C4-2B (cell line): ENCODE measurements at regions not wholly inside any gene's neighbourhood (a gene's known extent, or its start where the extent isn't known, plus 50 kb on each side); places are given as distances from the start of the nearest gene placed in this dataset.
"Not testable (repeated sequence)": the region's sequence is repeated elsewhere in the genome, so short reads cannot be mapped to it uniquely, and the experiment has no call there.

Experiments
- H3K27ac ChIP-seq: fragments of 450-650 bp; 2 replicates; pipeline ENCODE4 v1.5.1; 2017
- ZFX ChIP-seq: fragments of 450-650 bp; IDR thresholded peaks from 2 replicates; pipeline ENCODE4 v1.6.1; 2017
- TF ChIP-seq, protein P1 (sequence below): fragments of 450-650 bp; conservative IDR thresholded peaks from 2 replicates; pipeline ENCODE4 v1.5.1; 2017; ENCODE audit warnings: mild to moderate bottlenecking

DNA sequence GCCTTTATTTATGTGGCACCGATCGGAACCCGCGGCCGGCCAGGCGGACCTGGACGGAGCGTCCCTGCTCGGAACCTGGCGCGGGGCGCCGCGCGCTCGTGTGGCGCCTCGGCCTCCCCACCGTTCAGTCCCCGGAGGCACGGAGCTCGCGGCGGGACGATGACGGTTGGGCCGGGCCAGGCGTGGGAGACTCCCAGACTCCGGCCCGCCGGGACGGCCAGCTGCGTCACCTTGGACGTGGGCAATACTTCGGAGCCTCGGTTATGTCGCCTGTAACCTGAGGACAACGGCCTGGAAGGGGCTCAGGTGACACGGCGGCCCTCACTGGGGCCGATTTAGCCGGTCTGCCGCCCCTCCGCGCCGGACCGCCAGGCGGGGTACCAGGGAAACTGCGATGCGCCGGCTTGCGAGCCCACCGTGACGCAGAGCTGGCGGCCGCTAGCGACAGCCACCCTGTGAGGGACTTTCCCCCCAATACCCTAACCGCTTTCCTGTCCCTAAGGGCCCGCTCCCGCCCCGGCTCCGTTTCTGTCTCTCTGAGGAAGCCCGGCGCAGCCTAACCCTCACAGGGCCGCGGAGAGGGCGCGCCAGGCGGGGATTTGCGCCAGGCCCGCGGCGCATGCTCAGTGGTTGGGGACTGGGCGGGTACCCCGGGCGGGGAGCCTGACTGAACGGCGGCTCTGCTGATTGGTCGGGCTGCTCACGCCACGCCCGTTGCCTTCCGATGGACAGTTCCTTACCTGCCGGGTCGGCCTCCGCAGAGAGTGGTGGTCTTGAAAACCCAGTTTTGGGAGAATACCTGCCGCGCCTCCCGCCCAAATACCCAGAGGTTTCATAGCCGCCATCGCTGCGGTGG, 109.5 kb upstream of the DOCK9 start:
- peak overlapping the region; percentile 82 for H3K27ac ChIP-seq
- TF ChIP-seq, protein P1, sequence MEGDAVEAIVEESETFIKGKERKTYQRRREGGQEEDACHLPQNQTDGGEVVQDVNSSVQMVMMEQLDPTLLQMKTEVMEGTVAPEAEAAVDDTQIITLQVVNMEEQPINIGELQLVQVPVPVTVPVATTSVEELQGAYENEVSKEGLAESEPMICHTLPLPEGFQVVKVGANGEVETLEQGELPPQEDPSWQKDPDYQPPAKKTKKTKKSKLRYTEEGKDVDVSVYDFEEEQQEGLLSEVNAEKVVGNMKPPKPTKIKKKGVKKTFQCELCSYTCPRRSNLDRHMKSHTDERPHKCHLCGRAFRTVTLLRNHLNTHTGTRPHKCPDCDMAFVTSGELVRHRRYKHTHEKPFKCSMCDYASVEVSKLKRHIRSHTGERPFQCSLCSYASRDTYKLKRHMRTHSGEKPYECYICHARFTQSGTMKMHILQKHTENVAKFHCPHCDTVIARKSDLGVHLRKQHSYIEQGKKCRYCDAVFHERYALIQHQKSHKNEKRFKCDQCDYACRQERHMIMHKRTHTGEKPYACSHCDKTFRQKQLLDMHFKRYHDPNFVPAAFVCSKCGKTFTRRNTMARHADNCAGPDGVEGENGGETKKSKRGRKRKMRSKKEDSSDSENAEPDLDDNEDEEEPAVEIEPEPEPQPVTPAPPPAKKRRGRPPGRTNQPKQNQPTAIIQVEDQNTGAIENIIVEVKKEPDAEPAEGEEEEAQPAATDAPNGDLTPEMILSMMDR: no peak
- peak; percentile 38 for TF ChIP-seq ZFX

DNA sequence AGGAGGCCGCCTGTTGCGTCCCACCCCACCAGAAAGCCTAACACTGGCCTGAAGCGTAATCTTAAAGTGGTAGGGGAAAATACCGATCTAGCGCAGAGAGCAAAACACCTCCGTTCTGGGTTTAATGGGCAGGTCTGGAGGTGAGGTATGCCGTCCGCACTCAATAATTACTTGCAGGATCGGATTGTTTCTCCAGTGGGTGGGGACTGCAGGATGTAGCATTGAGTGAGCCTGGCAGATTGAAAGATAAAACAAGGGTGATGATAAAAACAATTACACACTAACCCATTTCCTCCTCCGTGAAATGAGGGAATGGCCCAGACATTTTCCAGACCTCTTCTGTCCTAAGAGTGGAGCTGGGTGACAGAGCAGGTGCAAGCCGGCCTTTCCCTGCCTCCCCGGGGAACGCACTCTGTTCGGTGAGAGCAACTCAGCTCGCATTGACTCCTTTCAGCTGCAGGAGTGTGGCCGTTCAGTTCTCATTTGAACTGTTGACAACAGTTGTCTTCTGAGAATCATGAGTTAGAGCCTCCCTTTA, 110.2 kb upstream of the DOCK9 start:
- peak overlapping the region; percentile 82 for H3K27ac ChIP-seq
- no peak for TF ChIP-seq ZFX
- TF ChIP-seq, protein P1: no peak

DNA sequence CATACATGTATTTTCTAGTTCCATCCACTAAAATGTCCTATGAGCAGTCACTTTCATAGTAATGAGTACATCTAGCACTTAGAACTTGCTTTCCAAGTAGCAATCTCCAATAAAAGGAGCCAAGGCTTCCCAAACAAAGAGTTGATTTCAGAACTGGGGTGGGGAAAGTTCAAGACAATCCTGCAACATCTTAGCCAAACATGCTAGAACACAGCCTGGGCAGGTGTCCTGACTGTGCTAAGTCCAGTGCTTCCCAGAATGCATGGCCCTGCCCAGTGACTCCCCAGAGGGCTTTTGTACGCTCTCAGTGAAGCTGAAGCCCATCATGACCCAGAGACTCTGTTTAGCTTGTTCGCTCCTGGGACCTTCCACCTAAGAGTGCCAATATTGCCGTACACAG, 106.7 kb upstream of the UBAC2 start:
- no peak overlapping the region for H3K27ac ChIP-seq
- TF ChIP-seq, protein P1: no peak
- TF ChIP-seq ZFX: no peak

DNA sequence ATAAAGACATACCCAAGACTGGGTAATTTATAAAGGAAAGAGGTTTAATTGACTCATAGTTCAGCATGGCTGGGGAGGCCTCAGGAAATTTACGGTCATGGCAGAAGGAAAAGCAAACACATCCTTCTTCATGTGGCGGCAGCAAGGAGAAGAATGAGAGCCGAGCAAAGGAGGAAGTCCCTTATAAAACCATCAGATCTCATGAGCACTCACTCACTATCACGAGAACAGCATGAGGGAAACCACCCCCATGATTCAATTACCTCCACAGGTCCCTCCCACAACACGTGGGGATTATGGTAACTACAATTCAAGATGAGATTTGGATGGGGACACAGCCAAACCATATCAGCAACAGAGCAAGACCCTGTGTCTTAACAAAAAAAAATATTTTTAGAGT, 98.8 kb upstream of the UBAC2 start:
- not testable (repeated sequence) for H3K27ac ChIP-seq

- TF ChIP-seq, protein P1: no peak
- TF ChIP-seq ZFX: no peak
Observed at GRCh38 chr13:99103536-99103935, 97.1 kb upstream of the UBAC2 start.

GRCh38 chr13:99104396-99104795, 96.3 kb upstream of the UBAC2 start:
- TF ChIP-seq, protein P1: no peak
- TF ChIP-seq ZFX: no peak
- no peak overlapping the region for H3K27ac ChIP-seq

More at GRCh38 chr13:99103536-99103935, 97.1 kb upstream of the UBAC2 start:
- H3K27ac ChIP-seq: no peak overlapping the region

- no peak overlapping the region for H3K27ac ChIP-seq
- TF ChIP-seq, protein P1: no peak
- TF ChIP-seq ZFX: no peak
Observed at GRCh38 chr13:99105160-99105559, 95.5 kb upstream of the UBAC2 start.
